Natural killer cell (primary cell): ENCODE measurements at regions not wholly inside any gene's neighbourhood (a gene's known extent, or its start where the extent isn't known, plus 50 kb on each side); places are given as distances from the start of the nearest gene placed in this dataset.

ENCODE experiments used
- ATAC-seq, 3 donors: fragments of 150-1000 bp in 2 of 3; fragments of 200-7000 bp in 1 of 3; cut with Tn5 transposase; 1 replicate in 1 of 3; 2 replicates in 2 of 3; pipeline ENCODE4 v1.10.0; 2021; ENCODE audit warnings: mild to moderate bottlenecking in 2 of 3, moderate library complexity in 2 of 3
- DNase-seq, 2 donors: peaks; one replicate each; pipeline versions ENCODE4 v3.0.0 to v3.0.0-alpha.2; 2013 to 2021; ENCODE audit warnings: mixed read lengths in 1 of 2
- H3K27ac ChIP-seq: one replicate; pipeline ENCODE4 v1.5.1; 2013; ENCODE audit warnings: mild to moderate bottlenecking, low read length
- H3K27me3 ChIP-seq: one replicate; pipeline ENCODE4 v1.6.1; 2013; ENCODE audit warnings: low read length; ENCODE audit not compliant: control insufficient read depth, insufficient read depth
- H3K36me3 ChIP-seq: one replicate; pipeline ENCODE4 v1.6.1; 2013; ENCODE audit warnings: low read length; ENCODE audit not compliant: control insufficient read depth, insufficient read depth
- H3K4me1 ChIP-seq: one replicate; pipeline ENCODE4 v1.6.1; 2013; ENCODE audit warnings: low read length; ENCODE audit not compliant: control insufficient read depth, insufficient read depth
- H3K4me3 ChIP-seq: one replicate; pipeline ENCODE4 v1.5.1; 2013; ENCODE audit warnings: low read length
- H3K9me3 ChIP-seq: one replicate; pipeline ENCODE4 v1.6.1; 2013; ENCODE audit warnings: low read length; ENCODE audit not compliant: control insufficient read depth, insufficient read depth
- H3K27ac Mint-ChIP-seq, 2 donors: one replicate each; pipeline ENCODE4 v1.8.0; 2022; ENCODE audit warnings: mild to moderate bottlenecking in 2 of 2, mixed read lengths in 2 of 2, moderate library complexity in 1 of 2
- H3K27me3 Mint-ChIP-seq, 2 donors: one replicate each; pipeline ENCODE4 v1.8.0; 2022; ENCODE audit warnings: low read depth in 2 of 2, mixed read lengths in 2 of 2
- H3K36me3 Mint-ChIP-seq: one replicate; pipeline ENCODE4 v1.8.0; 2022; ENCODE audit warnings: mixed read lengths
- H3K4me1 Mint-ChIP-seq, 2 donors: one replicate each; pipeline ENCODE4 v1.8.0; 2022; ENCODE audit warnings: mixed read lengths in 2 of 2
- H3K4me3 Mint-ChIP-seq: one replicate; pipeline ENCODE4 v1.8.0; 2022; ENCODE audit warnings: mild to moderate bottlenecking, moderate library complexity, mixed read lengths
- H3K9me3 Mint-ChIP-seq, 2 donors: one replicate each; pipeline ENCODE4 v1.8.0; 2022; ENCODE audit warnings: mixed read lengths in 2 of 2
- CTCF ChIP-seq: fragments of 200-600 bp; IDR thresholded peaks from one replicate; pipeline ENCODE4 v1.8.0; 2022; ENCODE audit warnings: antibody characterized with exemption
- WGBS: methylation state at CpG from one replicate; pipeline ENCODE4 v1.1.7; 2013; ENCODE audit warnings: missing lambda C conversion rate; ENCODE audit not compliant: insufficient coverage; 5-methylcytosine and 5-hydroxymethylcytosine counted together
- intact Hi-C: fragments of 100-400 bp; cut with micrococcal nuclease; formaldehyde crosslinking; loops from one replicate; pipeline ENCODE4 v1.14.2; 2022

GRCh38 chr12:59938190-59938962 lies 342.5 kb downstream of the SLC16A7 start:
- 87% methylated on average over 8 of the region's 8 CpGs for WGBS
- Histone ChIP-seq H3K9me3 (no peaks in the 10 kb centered on the region), H3K27ac (no peak overlapping the region), H3K4me3 (no peak overlapping the region), H3K4me1 (no peaks in the 10 kb centered on the region), H3K27me3 (no peaks in the 10 kb centered on the region), H3K36me3 (no peaks in the 10 kb centered on the region)
- Mint-ChIP-seq H3K9me3 (peaks cover 8 to 10% of the 10 kb centered on the region in 2 donors), H3K4me1 (no peaks in the 10 kb centered on the region), H3K4me3 (no peak overlapping the region), H3K27ac (no peak overlapping the region), H3K27me3 (no peaks in the 10 kb centered on the region), H3K36me3 (no peaks in the 10 kb centered on the region)
- no peak for ATAC-seq
- intact Hi-C loops, result no loop called here
- no peak for TF ChIP-seq CTCF
- DNase-seq, result no peak

GRCh38 chr12:59940631-59941342 lies 345.0 kb downstream of the SLC16A7 start:
- Histone ChIP-seq H3K4me1 (no peaks in the 10 kb centered on the region), H3K27ac (no peak overlapping the region), H3K36me3 (no peaks in the 10 kb centered on the region), H3K27me3 (no peaks in the 10 kb centered on the region), H3K9me3 (no peaks in the 10 kb centered on the region), H3K4me3 (no peak overlapping the region)
- Mint-ChIP-seq H3K9me3 (peaks cover 4 to 8% of the 10 kb centered on the region in 2 donors), H3K36me3 (no peaks in the 10 kb centered on the region), H3K27ac (no peak overlapping the region), H3K27me3 (no peaks in the 10 kb centered on the region), H3K4me3 (no peak overlapping the region), H3K4me1 (no peaks in the 10 kb centered on the region)
- ATAC-seq (no peak), DNase-seq (no peak)
- 87% methylated on average over 3 of the region's 4 CpGs for whole genome bisulfite sequencing
- TF ChIP-seq CTCF, result no peak
- intact Hi-C loops, result no loop called here

- no peaks in the 10 kb centered on the region for H3K27me3 Mint-ChIP-seq
- H3K27ac Mint-ChIP-seq, result no peak overlapping the region
- H3K4me1 ChIP-seq, result no peaks in the 10 kb centered on the region
- H3K36me3 Mint-ChIP-seq, result no peaks in the 10 kb centered on the region
- no peaks in the 10 kb centered on the region for H3K4me1 Mint-ChIP-seq
- ATAC-seq (no peak), DNase-seq (no peak)
- no peaks in the 10 kb centered on the region for H3K27me3 ChIP-seq
- H3K9me3 ChIP-seq, result no peaks in the 10 kb centered on the region
- intact Hi-C loops, result no loop called here
- H3K36me3 ChIP-seq, result no peaks in the 10 kb centered on the region
- H3K9me3 Mint-ChIP-seq, result peaks cover 4 to 8% of the 10 kb centered on the region in 2 donors
- H3K4me3 Mint-ChIP-seq, result no peak overlapping the region
- H3K4me3 ChIP-seq, result no peak overlapping the region
- no peak for TF ChIP-seq CTCF
- H3K27ac ChIP-seq, result no peak overlapping the region
Measured at GRCh38 chr12:59941461-59941860, 345.6 kb downstream of the SLC16A7 start.
